PFSK-1 (cell line): ENCODE measurements at regions not wholly inside any gene's neighbourhood (a gene's known extent, or its start where the extent isn't known, plus 50 kb on each side); places are given as distances from the start of the nearest gene placed in this dataset.

Experiments used
- FOXP2 ChIP-seq: optimal IDR thresholded peaks from 2 replicates; pipeline ENCODE3; 2011; ENCODE audit warnings: borderline replicate concordance, control low read depth, inconsistent platforms; ENCODE audit not compliant: insufficient read depth; ENCODE audit errors: extremely low read length, extremely low read depth
- POLR2AphosphoS5 ChIP-seq: IDR thresholded peaks from 2 replicates; pipeline ENCODE4 v1.6.1; 2012; ENCODE audit warnings: low read depth, mild to moderate bottlenecking, control low read depth, low read length, moderate library complexity
- REST ChIP-seq, 2 experiments: IDR thresholded peaks; 2 replicates each; pipeline versions ENCODE4 v1.6.1 to v1.8.0; 2011 to 2012; ENCODE audit warnings: low read depth in 2 of 2, low read length in 2 of 2, control low read depth in 1 of 2, inconsistent platforms in 1 of 2, mild to moderate bottlenecking in 1 of 2, moderate library complexity in 1 of 2; ENCODE audit not compliant: insufficient read depth in 1 of 2
- SIN3A ChIP-seq: IDR thresholded peaks from 2 replicates; pipeline ENCODE4 v1.6.1; 2012; ENCODE audit warnings: mild to moderate bottlenecking, low read length, moderate library complexity, borderline replicate concordance; ENCODE audit not compliant: insufficient read depth
- TAF1 ChIP-seq: IDR thresholded peaks from 2 replicates; pipeline ENCODE4 v1.6.1; 2012; ENCODE audit warnings: low read length, control low read depth, borderline replicate concordance; ENCODE audit not compliant: insufficient read depth

- no peak for TF ChIP-seq FOXP2
- TF ChIP-seq POLR2AphosphoS5, result no peak
These were observed 1166.4 kb downstream of the CDH12 start for GRCh38 chr5:21686706-21687105.

- TF ChIP-seq SIN3A, result no peak
- no peak for TF ChIP-seq FOXP2
- no peak for TF ChIP-seq POLR2AphosphoS5
- TF ChIP-seq REST (IDR thresholded peaks at IDR 0.05; ENCODE audit: insufficient read depth in 1 of 2, low read depth in 2 of 2, low read length in 2 of 2), result no peak
- TF ChIP-seq TAF1, result no peak
These were observed 1167.6 kb downstream of the CDH12 start for GRCh38 chr5:21685522-21685921.

GRCh38 chr5:21684992-21685391 is 1168.2 kb downstream of the CDH12 start:
- no peak for TF ChIP-seq POLR2AphosphoS5
- no peak for TF ChIP-seq SIN3A

GRCh38 chr5:21681911-21682310 is 1171.2 kb downstream of the CDH12 start:
- no peak for TF ChIP-seq TAF1
- no peak for TF ChIP-seq SIN3A
- TF ChIP-seq REST (IDR thresholded peaks at IDR 0.05; ENCODE audit: insufficient read depth in 1 of 2, low read depth in 2 of 2, low read length in 2 of 2), result no peak
- no peak for TF ChIP-seq FOXP2
- TF ChIP-seq POLR2AphosphoS5, result no peak

GRCh38 chr5:21680641-21681040 is 1172.5 kb downstream of the CDH12 start:
- TF ChIP-seq TAF1 (no peak), FOXP2 (no peak), REST (IDR thresholded peaks at IDR 0.05; ENCODE audit: insufficient read depth in 1 of 2, low read depth in 2 of 2, low read length in 2 of 2) (no peak), SIN3A (no peak), POLR2AphosphoS5 (no peak)

GRCh38 chr5:21680196-21680595 is 1172.9 kb downstream of the CDH12 start:
- TF ChIP-seq TAF1 (no peak), POLR2AphosphoS5 (no peak), SIN3A (no peak), FOXP2 (no peak), REST (IDR thresholded peaks at IDR 0.05; ENCODE audit: insufficient read depth in 1 of 2, low read depth in 2 of 2, low read length in 2 of 2) (no peak)
